RWPE1 (cell line): ENCODE measurements at regions not wholly inside any gene's neighbourhood (a gene's known extent, or its start where the extent isn't known, plus 50 kb on each side); places are given as distances from the start of the nearest gene placed in this dataset.

ENCODE experiments used
- CTCF ChIA-PET: fragments of 350-600 bp; sonication (Branson Sonifier 250); formaldehyde crosslinking; extraction: SDS; loops from one replicate; lab custom pipeline; 2021; lab: Yijun Ruan, JAX
- POLR2A ChIA-PET: fragments of 400-600 bp; formaldehyde crosslinking; extraction: SDS; loops from one replicate; lab custom pipeline; 2020; ENCODE audit warnings: antibody characterized with exemption; ENCODE audit not compliant: low non-redundant PET; lab: Yijun Ruan, JAX
- DNase-seq: peaks from one replicate; pipeline ENCODE4 v3.0.0; 2012; ENCODE audit warnings: low spot score
- H3K27ac ChIP-seq: fragments of 450-650 bp; 2 replicates; pipeline ENCODE4 v1.5.1; 2017
- TF ChIP-seq, protein P1 (sequence below): fragments of 450-650 bp; conservative IDR thresholded peaks from 2 replicates; pipeline ENCODE4 v1.5.1; 2017; ENCODE audit warnings: low read depth, mild to moderate bottlenecking

DNA sequence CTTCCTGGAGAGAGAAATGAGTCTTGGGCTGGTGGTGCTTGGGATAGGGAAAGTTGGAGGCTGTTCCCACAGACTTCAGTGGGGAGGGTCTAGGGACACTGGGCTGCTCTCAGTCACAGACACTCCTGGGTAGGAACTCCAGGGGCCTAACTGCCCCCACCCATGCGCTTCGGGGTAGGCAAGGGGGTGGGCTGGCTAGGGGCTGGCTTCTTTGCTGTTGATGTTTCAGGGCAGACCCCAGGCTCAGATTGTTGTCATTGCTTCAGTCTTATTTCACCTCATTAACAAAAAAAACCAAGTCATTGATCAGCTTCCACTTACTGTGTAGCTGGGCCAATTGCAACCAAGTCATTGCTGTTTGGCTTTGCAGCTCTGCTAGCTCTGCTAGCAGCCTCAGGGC, 160.1 kb upstream of the CSF3R start:
- no peak overlapping the region for H3K27ac ChIP-seq
- POLR2A ChIA-PET = no interaction called here
- CTCF ChIA-PET = interaction anchor here (0.6 kb wide), 1 partner anchor 569 kb away, joined by 3 read pairs; no protein-coding TSS in a partner anchor
- DNase-seq = no peak
- TF ChIP-seq, protein P1, sequence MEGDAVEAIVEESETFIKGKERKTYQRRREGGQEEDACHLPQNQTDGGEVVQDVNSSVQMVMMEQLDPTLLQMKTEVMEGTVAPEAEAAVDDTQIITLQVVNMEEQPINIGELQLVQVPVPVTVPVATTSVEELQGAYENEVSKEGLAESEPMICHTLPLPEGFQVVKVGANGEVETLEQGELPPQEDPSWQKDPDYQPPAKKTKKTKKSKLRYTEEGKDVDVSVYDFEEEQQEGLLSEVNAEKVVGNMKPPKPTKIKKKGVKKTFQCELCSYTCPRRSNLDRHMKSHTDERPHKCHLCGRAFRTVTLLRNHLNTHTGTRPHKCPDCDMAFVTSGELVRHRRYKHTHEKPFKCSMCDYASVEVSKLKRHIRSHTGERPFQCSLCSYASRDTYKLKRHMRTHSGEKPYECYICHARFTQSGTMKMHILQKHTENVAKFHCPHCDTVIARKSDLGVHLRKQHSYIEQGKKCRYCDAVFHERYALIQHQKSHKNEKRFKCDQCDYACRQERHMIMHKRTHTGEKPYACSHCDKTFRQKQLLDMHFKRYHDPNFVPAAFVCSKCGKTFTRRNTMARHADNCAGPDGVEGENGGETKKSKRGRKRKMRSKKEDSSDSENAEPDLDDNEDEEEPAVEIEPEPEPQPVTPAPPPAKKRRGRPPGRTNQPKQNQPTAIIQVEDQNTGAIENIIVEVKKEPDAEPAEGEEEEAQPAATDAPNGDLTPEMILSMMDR = no peak

DNA sequence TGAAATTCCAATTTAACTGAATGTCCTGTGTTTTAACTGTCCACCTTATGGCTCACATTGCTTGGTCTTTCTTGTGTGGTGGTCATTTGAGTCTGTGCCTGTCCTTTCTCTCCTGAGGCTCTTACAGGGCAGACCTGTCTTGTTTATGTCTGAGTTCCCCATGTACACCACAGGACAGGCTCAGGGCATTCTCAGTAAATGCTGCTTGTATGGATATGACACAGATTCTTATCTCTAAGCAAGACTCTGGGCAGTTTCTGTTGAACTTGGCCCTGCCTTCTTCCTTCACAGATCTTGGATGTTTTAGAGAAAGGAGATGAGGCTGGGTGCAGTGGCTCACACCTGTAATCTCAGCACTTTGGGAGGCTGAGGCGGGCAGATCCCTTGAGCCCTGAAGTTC, 159.1 kb upstream of the CSF3R start:
- TF ChIP-seq, protein P1 = no peak
- ChIA-PET CTCF (no interaction called here), POLR2A (no interaction called here)
- H3K27ac ChIP-seq = no peak overlapping the region
- no peak for DNase-seq

DNA sequence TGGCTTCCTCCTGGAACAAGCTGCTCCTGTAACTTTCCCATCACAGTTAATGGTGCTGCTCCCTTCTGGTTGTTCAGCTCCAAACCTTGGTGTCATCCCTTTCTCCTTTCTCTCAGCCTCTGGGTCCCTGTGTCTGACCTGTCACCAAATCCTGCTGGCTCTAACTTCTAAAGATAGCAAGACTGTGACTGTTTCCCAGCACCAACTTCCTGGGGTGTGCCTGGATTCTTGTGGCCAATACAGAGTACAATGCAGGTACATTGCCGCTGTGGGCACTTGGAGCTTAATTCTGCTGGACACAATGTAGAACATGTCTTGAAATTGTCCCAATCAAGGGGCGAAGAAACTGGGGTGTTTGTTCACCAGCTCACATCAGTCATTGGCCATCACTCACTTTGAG, 156.7 kb upstream of the CSF3R start:
- ChIA-PET POLR2A (no interaction called here), CTCF (interaction anchor here (1.2 kb wide), 1 partner anchor 63 kb away, joined by 6 read pairs; no protein-coding TSS in a partner anchor)
- DNase-seq = no peak
- no peak overlapping the region for H3K27ac ChIP-seq
- TF ChIP-seq, protein P1 = no peak

DNA sequence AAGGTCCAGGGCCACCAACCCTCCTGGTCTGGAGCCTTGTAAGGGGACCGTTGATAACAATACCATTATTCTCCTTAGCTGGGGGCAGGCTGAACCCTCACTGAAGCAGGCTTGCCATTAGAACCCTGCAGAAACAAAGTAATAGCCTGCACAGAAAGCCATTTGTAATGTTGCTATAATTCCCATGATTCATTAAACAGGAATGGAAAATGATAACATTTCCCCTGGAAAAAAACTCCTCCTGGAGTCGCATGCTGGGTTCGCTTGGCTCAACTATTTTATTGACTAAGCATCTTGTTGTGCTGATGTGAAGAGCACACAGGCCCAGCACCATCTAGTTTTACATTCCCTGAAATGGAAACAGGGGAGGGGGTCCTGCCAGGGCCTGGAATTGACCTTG, 155.6 kb upstream of the CSF3R start:
- TF ChIP-seq, protein P1 = no peak
- no peak overlapping the region for H3K27ac ChIP-seq
- ChIA-PET POLR2A (no interaction called here), CTCF (no interaction called here)
- DNase-seq = no peak

DNA sequence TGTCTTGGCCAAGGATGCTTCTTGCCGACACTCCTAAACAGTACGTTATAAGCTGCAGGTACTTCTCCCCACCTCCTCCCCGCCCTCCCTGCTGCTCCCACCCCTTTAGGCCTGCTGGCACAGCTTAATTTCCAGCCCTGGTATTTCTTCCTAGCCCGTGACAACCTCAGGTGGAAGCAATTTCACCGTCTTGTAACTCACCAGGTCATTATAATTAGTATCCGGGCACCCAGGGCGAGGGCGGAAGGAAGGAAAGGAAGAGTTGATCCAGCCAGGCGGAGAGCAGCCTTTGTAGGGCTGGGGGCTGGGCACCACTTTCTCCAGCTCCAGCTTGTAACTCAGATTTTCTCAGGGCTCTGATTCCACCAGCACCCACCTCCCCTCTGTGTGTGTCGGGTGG, 153.5 kb upstream of the CSF3R start:
- DNase-seq = no peak
- TF ChIP-seq, protein P1 = no peak
- POLR2A ChIA-PET = no interaction called here
- CTCF ChIA-PET = no interaction called here
- H3K27ac ChIP-seq = no peak overlapping the region

DNA sequence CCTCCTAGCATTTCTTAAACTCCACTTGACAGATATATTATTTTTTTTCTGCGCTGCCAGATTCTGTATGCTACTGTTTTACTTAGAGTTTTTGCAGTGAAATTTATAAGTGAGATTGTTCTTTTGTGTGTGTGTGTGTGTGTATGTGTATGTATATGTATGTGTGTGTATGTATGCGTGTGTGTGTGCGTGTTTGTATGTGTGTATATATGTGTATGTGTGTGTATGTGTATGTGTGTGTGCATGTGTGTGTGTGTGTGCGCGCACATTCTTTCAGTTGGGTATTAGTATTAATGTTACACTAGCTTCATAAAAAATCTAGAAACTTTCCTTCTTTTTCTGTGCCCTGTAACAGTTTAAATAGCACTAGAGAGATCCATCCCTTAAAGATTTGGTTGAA, 152.6 kb upstream of the CSF3R start:
- DNase-seq = no peak
- POLR2A ChIA-PET = no interaction called here
- TF ChIP-seq, protein P1 = no peak
- CTCF ChIA-PET = no interaction called here
- no peak overlapping the region for H3K27ac ChIP-seq

DNA sequence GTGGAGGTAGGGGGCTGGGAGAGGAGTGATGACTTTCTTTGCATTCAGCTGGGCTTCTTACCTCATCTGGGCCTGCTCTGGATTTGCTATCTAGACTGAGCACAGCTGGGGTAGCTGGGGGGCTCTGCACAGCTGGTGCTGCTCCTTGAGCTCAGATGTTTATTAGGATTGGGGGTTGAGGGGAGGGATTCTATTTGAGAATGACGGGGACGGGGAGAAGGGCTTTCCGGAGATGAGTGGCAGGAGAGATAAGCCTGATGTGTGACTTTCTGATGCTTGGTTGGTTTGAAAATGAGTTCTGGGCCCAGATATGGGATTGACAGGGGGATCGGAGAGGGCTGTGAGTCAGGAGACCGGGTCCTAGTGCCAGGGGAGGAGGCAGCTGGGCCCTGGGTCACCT, 146.1 kb upstream of the CSF3R start:
- CTCF ChIA-PET = no interaction called here
- TF ChIP-seq, protein P1 = no peak
- POLR2A ChIA-PET = no interaction called here

More for the DNA sequence above, 146.1 kb upstream of the CSF3R start:
- no peak overlapping the region for H3K27ac ChIP-seq
- no peak for DNase-seq
